GM21825 (cell line): ENCODE measurements at regions not wholly inside any gene's neighbourhood (a gene's known extent, or its start where the extent isn't known, plus 50 kb on each side); places are given as distances from the start of the nearest gene placed in this dataset.

ENCODE experiments used
- ATAC-seq: cut with Tn5 transposase; IDR thresholded peaks from one replicate; pipeline ENCODE4 v1.9.1; 2021; ENCODE audit warnings: mild to moderate bottlenecking, moderate library complexity; ENCODE audit not compliant: unreplicated experiment

DNA sequence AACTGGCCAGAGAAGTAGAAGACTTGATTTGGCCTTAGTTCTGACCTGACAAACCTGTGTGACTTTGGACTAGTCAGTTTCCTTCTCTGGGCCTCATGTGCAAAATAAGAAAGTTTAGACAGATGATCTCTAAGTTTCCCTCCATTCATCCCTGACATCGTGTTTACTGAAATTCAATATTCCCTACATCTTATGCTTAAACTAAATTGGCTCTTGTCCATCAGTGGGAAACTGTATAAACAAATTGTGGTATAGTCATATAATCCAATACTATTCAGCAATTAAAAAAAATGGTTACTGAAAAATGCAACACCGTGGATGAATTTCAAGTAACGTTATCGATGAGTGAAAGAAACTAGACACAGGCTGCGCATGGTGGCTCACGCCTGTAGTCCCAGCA, 64.4 kb upstream of the HRH1 start:
- no peak for ATAC-seq

- ATAC-seq, result no peak
Measured at GRCh38 chr3:11090551-11090950, 63.7 kb upstream of the HRH1 start.

GRCh38 chr3:11091088-11091590, 63.2 kb upstream of the HRH1 start:
- no peak for ATAC-seq

DNA sequence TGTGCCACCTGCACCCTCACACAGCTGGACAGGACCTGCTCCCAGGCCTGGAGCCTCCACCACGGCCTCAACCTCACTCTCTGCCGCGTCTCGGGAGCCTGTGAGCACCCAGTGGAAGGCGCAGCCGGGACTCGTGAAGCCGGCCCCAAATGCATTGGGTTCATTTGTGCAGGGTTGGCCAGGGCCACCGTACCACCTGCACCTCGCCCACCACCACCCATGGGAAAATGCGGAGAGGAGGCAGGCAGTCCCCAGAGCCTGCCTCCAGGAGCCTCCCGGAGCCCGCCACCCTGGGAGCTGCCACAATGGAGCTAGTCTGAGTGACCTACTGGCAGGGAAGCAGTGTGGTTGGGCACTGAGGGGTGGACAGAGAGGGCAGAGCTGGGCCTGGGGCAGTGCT, 62.5 kb upstream of the HRH1 start:
- no peak for ATAC-seq

DNA sequence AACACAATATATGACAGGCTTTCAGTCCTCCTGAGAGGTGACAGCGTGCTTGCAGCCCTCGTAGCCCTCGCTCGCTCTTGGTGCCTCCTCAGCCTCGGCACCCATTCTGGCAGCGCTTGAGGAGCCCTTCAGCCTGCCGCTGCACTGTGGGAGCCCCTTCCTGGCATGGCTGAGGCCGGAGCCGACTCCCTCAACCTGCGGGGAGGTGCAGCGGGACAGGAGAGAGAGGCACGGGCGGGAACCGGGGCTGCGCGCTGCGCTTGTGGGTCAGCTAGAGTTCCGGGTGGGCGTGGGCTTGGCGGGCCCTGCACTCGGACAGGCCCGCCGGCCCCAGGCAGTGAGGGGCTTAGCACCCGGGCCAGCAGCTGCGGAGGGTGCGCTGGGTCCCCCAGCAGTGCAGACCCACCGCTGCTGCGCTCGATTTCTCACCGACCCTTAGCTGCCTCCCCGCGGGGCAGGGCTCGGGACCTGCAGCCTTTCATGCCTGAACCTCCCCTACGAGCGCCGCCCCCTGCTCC, 60.4 kb upstream of the HRH1 start:
- no peak for ATAC-seq

DNA sequence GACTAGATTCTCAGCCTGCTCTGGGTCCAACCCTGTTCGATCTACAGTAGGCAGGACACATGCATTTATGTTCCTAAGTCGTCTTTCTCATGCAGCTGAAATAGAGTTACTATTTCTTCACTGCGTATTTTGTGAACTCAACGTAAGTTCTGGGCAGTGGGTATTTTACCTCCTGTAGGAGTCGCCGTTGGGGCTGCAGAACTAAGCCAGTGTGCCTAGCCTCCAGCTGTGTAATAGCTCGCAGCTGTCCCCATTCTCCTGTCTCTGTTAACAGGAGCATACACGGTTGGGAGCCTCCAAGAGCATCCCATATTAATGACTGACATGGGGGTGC, 58.4 kb upstream of the HRH1 start:
- ATAC-seq, result no peak

DNA sequence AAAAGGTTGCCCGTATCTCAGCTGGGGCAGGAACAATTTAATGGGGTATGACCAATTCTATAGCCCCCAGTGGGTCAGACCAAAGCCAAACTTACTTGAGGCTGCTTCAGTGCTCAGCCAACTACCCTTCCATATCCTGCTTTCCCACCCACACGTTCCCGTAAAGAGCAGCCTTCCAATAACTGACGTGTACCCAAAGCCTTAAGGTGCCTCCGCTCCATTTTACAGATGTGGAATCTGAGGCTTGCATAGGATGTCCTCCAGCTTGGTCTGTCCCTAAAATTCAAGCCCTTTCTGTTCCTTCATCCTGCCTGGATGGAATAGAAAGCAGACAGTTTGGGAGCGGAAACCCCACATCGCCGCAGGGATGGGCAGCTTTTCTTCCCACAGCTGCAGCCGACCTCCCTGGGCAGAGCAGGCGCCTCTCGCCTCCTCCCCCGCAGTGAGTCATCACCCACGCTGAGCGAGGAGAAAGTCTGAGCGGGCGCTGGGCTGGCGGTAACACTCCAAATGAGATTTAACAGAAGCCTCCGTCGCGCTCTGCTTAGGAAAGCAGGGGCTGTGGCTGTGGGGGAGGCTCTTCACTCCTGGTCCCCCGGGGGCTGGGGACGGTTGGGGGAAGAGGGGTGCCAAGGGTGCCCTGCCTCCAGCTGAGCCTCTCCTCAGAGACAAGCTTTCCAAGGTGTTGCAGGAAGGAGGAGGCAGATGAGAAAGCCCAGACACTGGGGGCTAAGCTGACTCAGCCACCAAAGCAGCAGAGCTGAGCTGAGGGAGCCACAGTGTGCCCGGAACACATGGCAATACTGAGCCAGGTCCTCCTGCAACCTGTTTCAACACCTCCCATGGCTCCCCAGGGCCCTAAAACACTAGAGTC, 57.8 kb upstream of the HRH1 start:
- peak; percentile 46 for ATAC-seq

DNA sequence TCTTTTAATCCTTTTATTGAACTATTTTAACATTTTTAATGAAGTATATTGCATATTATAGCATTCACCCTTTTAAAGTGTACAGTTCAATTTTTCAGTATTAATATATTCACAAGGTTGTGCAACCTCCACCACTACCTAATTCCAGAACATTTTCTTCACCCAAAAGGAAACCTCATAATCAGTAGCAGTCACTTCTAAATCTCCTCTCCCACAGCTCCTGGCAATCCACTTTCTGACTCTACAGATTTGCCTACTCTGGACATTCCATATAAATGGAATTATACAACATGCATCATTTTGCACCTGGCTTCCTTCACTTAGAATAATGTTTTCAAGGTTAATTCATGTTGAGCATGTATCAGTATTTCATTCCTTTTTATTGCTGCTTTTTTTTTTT, 55.0 kb upstream of the HRH1 start:
- no peak for ATAC-seq
